PC-3 (cell line): ENCODE measurements at regions not wholly inside any gene's neighbourhood (a gene's known extent, or its start where the extent isn't known, plus 50 kb on each side); places are given as distances from the start of the nearest gene placed in this dataset.

Experiments
- ATAC-seq: fragments of 200-7000 bp; cut with Tn5 transposase; 2 replicates; pipeline ENCODE4 v1.9.1; 2020; ENCODE audit warnings: mild to moderate bottlenecking, moderate library complexity
- BruUV-seq: library from RNA; stranded (reverse); fragments of 400-500 nt; replicated peaks from 2 replicates; lab custom pipeline; 2021; lab: Mats Ljungman, UMichigan
- CTCF ChIA-PET: fragments of 300-600 bp; sonication (Branson Sonifier 250); formaldehyde crosslinking; loops from one replicate; lab custom pipeline; 2022; ENCODE audit warnings: antibody characterized with exemption; lab: Charles Lee
- POLR2A ChIA-PET: fragments of 300-600 bp; sonication (Branson Sonifier 250); formaldehyde crosslinking; loops from one replicate; lab custom pipeline; 2022; ENCODE audit warnings: antibody characterized with exemption; ENCODE audit not compliant: unreplicated experiment; lab: Charles Lee
- DNase-seq: peaks from one replicate; pipeline ENCODE4 v3.0.0-alpha.2; 2015
- H2AFZ ChIP-seq: fragments of 300-600 bp; sonication (generic); 2 replicates; pipeline ENCODE4 v1.6.0; 2016; ENCODE audit warnings: antibody characterized with exemption, low read length
- H3F3A ChIP-seq: fragments of 300-600 bp; sonication (generic); one replicate; pipeline ENCODE4 v1.6.0; 2017; ENCODE audit warnings: antibody characterized with exemption, low read length, control low read depth, mild to moderate bottlenecking; ENCODE audit not compliant: unreplicated experiment
- H3K27ac ChIP-seq: fragments of 300-600 bp; sonication (generic); 2 replicates; pipeline ENCODE4 v1.5.1; 2016; ENCODE audit warnings: mild to moderate bottlenecking, low read length
- H3K27me3 ChIP-seq: fragments of 300-600 bp; sonication (generic); 2 replicates; pipeline ENCODE4 v1.6.1; 2016; ENCODE audit warnings: low read length, mixed read lengths
- H3K36me3 ChIP-seq: fragments of 300-600 bp; sonication (generic); 2 replicates; pipeline ENCODE4 v1.6.1; 2016; ENCODE audit warnings: low read depth, mixed run types, low read length, mixed read lengths
- H3K4me1 ChIP-seq: fragments of 300-600 bp; sonication (generic); 2 replicates; pipeline ENCODE4 v1.5.1; 2016; ENCODE audit warnings: low read length; ENCODE audit not compliant: insufficient read depth
- H3K4me2 ChIP-seq: fragments of 300-600 bp; sonication (generic); 2 replicates; pipeline ENCODE4 v1.6.0; 2016; ENCODE audit warnings: low read length
- H3K4me3 ChIP-seq: fragments of 300-600 bp; sonication (generic); 2 replicates; pipeline ENCODE4 v1.5.1; 2016; ENCODE audit warnings: mild to moderate bottlenecking, low read length, mixed read lengths
- H3K79me2 ChIP-seq: fragments of 300-600 bp; sonication (generic); 2 replicates; pipeline ENCODE4 v1.6.1; 2017; ENCODE audit warnings: low read length, mixed read lengths
- H3K9ac ChIP-seq: fragments of 300-600 bp; sonication (generic); 2 replicates; pipeline ENCODE4 v1.6.0; 2016; ENCODE audit warnings: mild to moderate bottlenecking, low read length
- H3K9me2 ChIP-seq: fragments of 300-600 bp; sonication (generic); replicated peaks from 2 replicates; pipeline ENCODE4 v1.6.1; 2016; ENCODE audit warnings: mixed run types, low read length, mixed read lengths
- H3K9me3 ChIP-seq: fragments of 300-600 bp; sonication (generic); 2 replicates; pipeline ENCODE4 v1.6.1; 2016; ENCODE audit warnings: low read length, mixed read lengths
- H4K20me1 ChIP-seq: fragments of 300-600 bp; sonication (generic); 2 replicates; pipeline ENCODE4 v1.6.1; 2016; ENCODE audit warnings: low read length, mixed read lengths
- EZH2 ChIP-seq: fragments of 300-600 bp; sonication (generic); IDR thresholded peaks from one replicate; pipeline ENCODE4 v1.6.1; 2017; ENCODE audit warnings: antibody characterized with exemption, mild to moderate bottlenecking, low read length; ENCODE audit not compliant: unreplicated experiment
- EZH2phosphoT487 ChIP-seq: fragments of 300-600 bp; sonication (generic); IDR thresholded peaks from 2 replicates; pipeline ENCODE4 v1.6.1; 2018; ENCODE audit warnings: mild to moderate bottlenecking, antibody characterized with exemption, low read length, borderline replicate concordance
- intact Hi-C: fragments of 100-400 bp; cut with micrococcal nuclease; formaldehyde crosslinking; loops from 2 replicates; pipeline ENCODE4 v1.9.0; 2023
- TF ChIP-seq, protein P1 (sequence below): fragments of 300-600 bp; sonication (generic); conservative IDR thresholded peaks from 2 replicates; pipeline ENCODE4 v1.5.1; 2017; ENCODE audit warnings: antibody characterized with exemption, low read depth, mild to moderate bottlenecking, low read length

DNA sequence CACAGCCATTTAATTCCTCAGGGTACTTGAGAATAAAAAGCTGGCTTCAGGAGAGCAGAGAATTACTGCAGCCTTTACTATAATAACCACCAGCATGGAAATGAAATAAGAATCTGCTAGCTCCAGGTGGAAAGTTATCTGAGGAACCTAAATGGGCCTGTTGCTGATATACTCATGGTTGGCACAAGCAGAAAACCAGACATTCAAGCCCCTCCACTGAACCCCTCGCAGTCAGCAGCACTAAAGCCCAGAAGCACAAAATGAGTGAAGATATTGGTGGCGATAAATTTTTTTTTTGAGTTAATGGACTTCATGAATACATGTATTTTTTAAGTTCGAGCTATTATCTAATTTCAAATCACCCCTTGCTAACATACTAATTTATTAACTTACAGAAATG is 303.9 kb upstream of the NRP1 start:
- Histone ChIP-seq H3K27ac (no peak overlapping the region), H3K9me2 (no peaks in the 10 kb centered on the region), H3K9me3 (no peaks in the 10 kb centered on the region), H2AFZ (no peak overlapping the region), H3K9ac (no peak overlapping the region), H3K27me3 (no peaks in the 10 kb centered on the region), H3K4me2 (no peak overlapping the region), H4K20me1 (no peaks in the 10 kb centered on the region), H3K36me3 (no peaks in the 10 kb centered on the region), H3K4me1 (no peaks in the 10 kb centered on the region), H3F3A (no peaks in the 10 kb centered on the region), H3K4me3 (no peak overlapping the region), H3K79me2 (no peaks in the 10 kb centered on the region)
- TF ChIP-seq, protein P1, sequence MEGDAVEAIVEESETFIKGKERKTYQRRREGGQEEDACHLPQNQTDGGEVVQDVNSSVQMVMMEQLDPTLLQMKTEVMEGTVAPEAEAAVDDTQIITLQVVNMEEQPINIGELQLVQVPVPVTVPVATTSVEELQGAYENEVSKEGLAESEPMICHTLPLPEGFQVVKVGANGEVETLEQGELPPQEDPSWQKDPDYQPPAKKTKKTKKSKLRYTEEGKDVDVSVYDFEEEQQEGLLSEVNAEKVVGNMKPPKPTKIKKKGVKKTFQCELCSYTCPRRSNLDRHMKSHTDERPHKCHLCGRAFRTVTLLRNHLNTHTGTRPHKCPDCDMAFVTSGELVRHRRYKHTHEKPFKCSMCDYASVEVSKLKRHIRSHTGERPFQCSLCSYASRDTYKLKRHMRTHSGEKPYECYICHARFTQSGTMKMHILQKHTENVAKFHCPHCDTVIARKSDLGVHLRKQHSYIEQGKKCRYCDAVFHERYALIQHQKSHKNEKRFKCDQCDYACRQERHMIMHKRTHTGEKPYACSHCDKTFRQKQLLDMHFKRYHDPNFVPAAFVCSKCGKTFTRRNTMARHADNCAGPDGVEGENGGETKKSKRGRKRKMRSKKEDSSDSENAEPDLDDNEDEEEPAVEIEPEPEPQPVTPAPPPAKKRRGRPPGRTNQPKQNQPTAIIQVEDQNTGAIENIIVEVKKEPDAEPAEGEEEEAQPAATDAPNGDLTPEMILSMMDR, result no peak
- TF ChIP-seq EZH2phosphoT487 (no peak), EZH2 (no peak)
- DNase-seq, result no peak
- POLR2A ChIA-PET, result interaction anchor here (0.7 kb wide), 1 partner anchor 410 kb away, joined by 3 read pairs; no protein-coding TSS in a partner anchor
- CTCF ChIA-PET, result interaction anchor here (0.6 to 0.7 kb wide), 2 partner anchors 303 to 440 kb away, joined by 3 read pairs; no protein-coding TSS in a partner anchor
- intact Hi-C loops, result no loop called here
- BruUV-seq, result no TSS peak
- no peak for ATAC-seq

DNA sequence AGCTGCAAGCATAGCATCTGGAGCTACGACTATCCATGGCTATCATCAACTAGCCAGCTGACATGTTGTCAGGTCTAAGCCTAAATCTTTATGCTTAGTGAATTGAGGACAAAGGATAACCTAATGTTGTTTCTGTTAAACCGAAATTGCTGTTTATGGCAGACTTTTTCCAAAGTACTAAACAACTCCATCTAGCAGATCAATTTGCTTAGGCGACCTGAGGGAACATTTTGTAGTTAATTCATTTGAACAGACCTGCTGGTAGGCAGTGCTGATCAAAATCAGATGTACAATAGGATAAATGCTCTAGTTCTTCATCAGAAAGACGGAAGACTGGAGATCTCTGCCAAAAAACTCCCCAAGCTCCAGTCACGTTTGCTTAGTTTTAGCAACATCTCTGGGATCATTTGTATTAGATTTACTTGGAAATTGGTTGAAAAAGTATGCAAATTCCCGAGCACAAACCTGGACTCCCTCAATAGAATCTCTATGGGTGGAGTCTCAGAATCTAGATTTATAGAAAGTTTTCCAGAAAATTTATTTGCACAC is 301.6 kb upstream of the NRP1 start:
- DNase-seq, result no peak
- intact Hi-C loops, result no loop called here
- Histone ChIP-seq H3K79me2 (no peaks in the 10 kb centered on the region), H3K27me3 (no peaks in the 10 kb centered on the region), H3K4me1 (no peaks in the 10 kb centered on the region), H3K4me2 (no peak overlapping the region), H3K27ac (no peak overlapping the region), H3K9ac (no peak overlapping the region), H3K36me3 (no peaks in the 10 kb centered on the region), H4K20me1 (no peaks in the 10 kb centered on the region), H2AFZ (no peak overlapping the region), H3F3A (no peaks in the 10 kb centered on the region), H3K9me2 (no peaks in the 10 kb centered on the region), H3K4me3 (no peak overlapping the region), H3K9me3 (no peaks in the 10 kb centered on the region)
- no peak for ATAC-seq
- ChIA-PET CTCF (no interaction called here), POLR2A (no interaction called here)
- BruUV-seq, result no TSS peak
- TF ChIP-seq EZH2phosphoT487 (no peak), EZH2 (no peak)
- TF ChIP-seq, protein P1, result no peak

DNA sequence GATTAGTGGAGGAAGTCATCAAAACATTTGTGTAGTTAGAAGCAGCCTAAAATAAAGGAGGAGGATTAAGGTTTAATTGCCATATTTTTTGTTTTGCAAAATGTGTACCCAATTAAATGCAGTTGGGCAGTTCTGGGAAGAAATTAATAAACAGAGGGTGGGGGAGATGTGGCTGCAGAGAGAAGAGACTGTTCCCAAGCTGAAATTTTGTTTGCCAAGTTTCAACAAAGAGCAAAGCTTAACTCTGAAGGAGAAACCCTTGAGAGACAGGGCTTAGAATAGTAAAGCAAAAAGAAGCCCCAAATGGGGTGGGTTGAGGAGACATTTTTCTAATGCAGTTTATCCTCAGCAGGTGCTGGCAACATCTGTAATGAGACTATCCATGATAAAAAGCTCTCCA is 298.0 kb upstream of the NRP1 start:
- Histone ChIP-seq H3K36me3 (no peaks in the 10 kb centered on the region), H3K9me3 (no peaks in the 10 kb centered on the region), H2AFZ (no peak overlapping the region), H3K27me3 (no peaks in the 10 kb centered on the region), H3K4me1 (no peaks in the 10 kb centered on the region), H3K27ac (no peak overlapping the region), H4K20me1 (no peaks in the 10 kb centered on the region), H3K9ac (no peak overlapping the region), H3K4me2 (no peak overlapping the region), H3K79me2 (no peaks in the 10 kb centered on the region), H3K9me2 (no peaks in the 10 kb centered on the region), H3K4me3 (no peak overlapping the region), H3F3A (no peaks in the 10 kb centered on the region)
- TF ChIP-seq EZH2 (no peak), EZH2phosphoT487 (no peak)
- TF ChIP-seq, protein P1, result no peak
- no peak for ATAC-seq
- DNase-seq, result no peak
- POLR2A ChIA-PET, result no interaction called here
- intact Hi-C loops, result no loop called here
- BruUV-seq, result no TSS peak
- CTCF ChIA-PET, result no interaction called here
